ENCODE measurements at regions not wholly inside any gene's neighbourhood (a gene's known extent, or its start where the extent isn't known, plus 50 kb on each side); places are given as distances from the start of the nearest gene placed in this dataset.

DNA sequence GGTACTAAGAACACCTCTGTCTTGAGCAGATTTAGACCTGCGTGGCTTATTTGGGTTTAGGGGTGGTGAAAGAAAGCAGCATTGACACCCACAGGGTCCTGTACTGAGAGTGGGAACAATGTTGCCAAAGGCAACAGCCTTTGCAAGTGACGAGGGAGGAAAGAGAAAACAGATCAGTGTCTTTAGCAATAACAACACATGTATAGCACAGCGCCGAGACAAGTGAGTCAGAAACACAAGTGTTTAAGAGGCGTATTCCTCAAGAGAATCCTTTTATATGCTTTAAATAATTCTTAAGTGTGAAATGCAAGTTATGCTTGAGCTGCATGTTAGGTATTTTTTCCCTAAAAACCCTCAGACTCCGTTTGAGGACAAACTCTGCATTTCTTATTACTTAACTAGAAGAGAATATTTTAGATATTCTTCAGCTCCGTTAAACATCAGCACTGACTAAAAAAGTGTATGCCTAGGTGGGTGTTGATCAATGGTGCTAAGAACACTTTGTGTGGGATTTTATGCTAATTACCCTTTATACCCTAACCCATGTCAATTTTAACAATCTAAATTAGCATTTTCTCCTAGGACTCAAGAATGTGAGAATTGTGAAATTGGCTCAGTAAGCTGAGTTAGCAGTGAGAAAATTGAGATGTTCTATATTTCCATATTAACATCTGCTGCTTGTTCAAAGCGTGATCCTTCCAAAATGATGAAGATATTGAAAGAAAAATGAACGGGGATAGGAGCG, 1095.4 kb upstream of the CELF2 start:
- no peak for TF ChIP-seq POLR2A (IDR thresholded peaks at IDR 0.05; ENCODE audit: low read length)
- no peak for TF ChIP-seq GATA1 (IDR thresholded peaks at IDR 0.05; ENCODE audit: low read depth, low read length)
